Stimulated activated CD8-positive, alpha-beta memory T cell treated with anti-CD3 and anti-CD28 coated beads, Interleukin-12 subunit alpha, Interleukin-12 subunit beta, amount 100 ng/mL, for 1 hour (primary cell): ENCODE measurements at regions not wholly inside any gene's neighbourhood (a gene's known extent, or its start where the extent isn't known, plus 50 kb on each side); places are given as distances from the start of the nearest gene placed in this dataset.

ENCODE experiments used
- DNase-seq: peaks from one replicate; pipeline ENCODE4 v3.0.0-alpha.2; 2020; ENCODE audit warnings: low read depth

DNA sequence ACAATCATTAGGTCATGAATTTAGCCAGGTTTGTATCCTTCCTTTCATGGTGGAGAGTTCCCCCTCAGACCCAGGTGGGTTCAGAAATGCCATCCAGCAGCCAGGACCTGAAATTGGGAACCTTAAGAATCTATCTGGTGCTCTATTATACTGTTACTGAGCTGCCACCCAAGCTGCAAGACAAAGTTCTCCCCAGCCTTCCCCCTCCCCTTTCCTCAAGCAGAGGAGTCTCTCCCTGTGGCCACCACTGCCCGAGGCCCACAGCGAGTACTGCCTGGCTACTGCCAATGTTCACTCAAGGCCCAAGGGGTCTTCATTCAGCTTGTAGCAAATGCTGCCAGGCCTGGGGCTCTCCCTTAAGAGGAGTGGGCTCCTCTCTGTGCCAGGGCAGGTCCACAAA lies 133.8 kb downstream of the TMEM38B start:
- no peak for DNase-seq

DNA sequence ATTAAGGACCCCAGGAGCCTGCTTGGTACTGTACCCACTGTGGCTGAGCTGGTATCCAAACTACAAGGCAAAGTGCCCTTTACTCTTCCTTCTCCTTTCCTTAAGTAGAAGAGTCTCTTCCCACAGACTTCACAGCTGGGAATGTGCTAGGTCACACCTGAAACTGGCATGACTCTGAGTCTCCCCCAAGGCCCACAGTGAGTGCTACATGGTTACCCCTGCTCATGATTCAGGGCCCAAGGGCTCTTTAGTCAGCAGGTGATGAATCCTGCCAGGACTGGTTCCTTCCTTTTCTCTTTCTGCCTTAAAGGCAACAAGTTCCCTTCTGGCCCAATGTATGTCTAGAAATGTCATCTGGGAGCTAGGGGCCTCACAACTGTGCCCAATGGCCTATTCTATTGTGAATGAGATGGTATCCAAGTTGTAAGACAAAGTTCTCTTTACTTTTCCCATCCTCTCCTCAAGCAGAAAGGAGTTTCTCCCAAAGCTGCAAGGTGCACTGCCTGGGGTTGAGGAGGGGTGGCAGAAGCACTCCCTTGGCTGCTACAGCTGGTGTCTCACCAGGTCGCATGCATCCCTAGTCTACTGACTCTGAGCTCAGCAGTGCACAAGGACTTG lies 134.4 kb downstream of the TMEM38B start:
- DNase-seq, result no peak

DNA sequence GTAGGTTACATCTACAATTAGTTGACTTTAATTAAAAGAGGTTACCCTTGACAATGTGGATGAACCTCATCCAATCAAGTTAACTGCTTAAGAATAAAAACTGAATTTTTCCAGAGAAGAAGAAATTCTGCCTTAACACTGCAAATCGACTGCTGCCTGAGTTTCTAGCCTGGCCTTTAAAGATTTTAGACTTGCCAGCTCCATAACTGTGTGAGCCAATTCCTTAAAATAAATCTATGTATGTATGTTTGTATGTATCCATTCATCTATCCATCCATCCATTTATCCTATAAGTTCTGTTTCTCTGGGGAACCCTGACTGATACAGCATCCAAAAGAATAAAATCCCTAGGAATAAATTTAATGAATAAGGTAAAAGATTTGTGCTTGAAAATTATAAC lies 136.1 kb downstream of the TMEM38B start:
- no peak for DNase-seq

DNA sequence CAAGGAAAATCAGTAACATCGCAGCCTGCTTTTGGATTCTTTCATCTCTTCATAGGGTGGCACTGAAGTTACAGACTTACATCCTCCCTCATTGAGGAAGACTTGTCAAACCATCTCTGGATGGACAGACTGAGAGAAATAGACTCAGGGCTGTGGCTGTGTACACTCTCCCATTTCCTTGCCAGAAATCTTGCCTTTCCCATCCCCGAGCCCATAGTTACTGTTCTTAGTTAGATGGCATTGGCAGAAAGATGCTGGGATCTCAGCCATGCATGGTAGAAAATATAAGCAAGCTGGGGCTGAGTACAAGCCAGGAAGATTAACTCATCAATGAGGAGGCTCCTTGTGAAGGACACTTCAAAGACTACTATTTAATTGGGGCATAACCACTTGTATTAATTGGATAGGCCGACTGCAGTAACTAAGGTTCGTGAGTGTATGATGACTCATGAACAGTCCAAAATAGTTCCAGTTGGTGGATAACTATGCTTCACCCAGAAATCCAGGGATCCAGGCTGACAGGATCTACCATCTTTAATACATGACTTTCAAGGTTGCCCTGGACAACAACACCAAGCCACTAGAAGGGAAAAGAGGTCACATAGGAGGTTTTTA lies 137.9 kb downstream of the TMEM38B start:
- DNase-seq, result no peak

DNA sequence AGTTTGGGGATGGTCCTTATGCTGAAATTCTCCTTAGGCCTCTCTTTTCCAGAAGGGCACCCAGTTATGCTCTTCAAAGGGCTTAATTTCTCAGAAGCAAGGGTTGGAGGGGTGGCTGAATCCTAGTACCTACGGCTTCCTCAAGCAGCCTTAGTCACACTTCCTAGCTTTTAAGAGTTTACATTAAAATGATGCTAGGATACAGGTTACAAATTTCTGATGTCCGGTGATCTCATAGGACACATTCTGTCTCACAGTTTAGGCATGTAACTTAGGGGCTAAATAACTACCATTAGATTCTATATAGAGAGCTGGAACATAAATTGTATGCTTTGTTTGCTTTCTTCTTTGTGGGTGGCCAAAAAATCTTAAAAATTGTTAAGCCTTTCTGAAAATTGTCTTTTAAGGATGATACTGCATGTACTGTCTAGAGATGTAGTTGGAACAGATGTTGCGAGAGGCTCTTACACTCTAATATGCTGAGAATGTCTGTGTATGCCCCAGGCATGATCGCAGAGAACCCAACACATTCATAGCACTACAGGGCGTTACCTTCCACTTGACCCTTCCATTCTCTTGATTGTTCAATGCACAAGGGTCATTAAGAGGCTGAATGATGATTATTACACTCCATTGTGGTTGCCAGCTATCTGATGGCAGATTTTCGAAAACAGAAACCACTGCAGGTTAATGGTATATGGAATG lies 139.1 kb downstream of the TMEM38B start:
- DNase-seq, result no peak

DNA sequence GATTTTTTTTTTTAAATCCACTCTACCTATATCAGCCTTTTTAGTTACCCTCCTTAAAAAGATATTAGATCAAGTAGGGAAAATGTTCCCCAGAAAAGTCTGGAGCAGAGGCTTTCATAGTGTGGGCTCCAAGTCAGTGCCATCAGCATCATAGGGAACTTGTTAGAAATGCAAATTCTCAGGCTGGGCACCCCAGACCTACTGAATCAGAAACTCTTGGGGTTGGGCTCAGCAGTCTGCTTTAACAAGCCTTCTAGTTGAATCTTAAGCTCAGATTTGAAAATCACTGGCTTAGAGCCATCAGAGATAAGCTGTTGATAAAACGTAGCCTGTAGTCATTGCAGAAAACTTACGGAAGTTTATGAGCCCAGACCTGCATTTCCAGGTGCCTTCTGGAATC lies 140.1 kb downstream of the TMEM38B start:
- no peak for DNase-seq

DNA sequence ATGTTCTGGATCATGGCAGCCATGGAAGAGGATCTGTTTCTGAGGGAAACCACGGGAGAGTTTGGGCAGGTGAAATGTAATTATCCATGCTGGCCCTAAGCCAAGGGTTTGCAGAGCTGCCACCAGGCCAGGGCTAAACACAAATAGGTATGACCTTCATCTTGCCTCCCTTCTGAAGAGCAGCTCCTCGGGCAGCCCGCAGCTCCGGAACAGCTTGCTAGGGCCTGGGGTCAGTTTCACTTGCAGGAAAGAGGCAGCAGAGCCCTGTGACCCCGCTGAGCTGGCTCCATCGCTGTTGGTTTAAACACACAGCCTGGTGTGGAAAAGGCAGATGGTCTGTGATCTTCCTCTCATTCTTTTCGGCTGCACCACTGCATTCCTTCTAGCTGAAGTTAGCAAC lies 141.4 kb downstream of the TMEM38B start:
- no peak for DNase-seq

DNA sequence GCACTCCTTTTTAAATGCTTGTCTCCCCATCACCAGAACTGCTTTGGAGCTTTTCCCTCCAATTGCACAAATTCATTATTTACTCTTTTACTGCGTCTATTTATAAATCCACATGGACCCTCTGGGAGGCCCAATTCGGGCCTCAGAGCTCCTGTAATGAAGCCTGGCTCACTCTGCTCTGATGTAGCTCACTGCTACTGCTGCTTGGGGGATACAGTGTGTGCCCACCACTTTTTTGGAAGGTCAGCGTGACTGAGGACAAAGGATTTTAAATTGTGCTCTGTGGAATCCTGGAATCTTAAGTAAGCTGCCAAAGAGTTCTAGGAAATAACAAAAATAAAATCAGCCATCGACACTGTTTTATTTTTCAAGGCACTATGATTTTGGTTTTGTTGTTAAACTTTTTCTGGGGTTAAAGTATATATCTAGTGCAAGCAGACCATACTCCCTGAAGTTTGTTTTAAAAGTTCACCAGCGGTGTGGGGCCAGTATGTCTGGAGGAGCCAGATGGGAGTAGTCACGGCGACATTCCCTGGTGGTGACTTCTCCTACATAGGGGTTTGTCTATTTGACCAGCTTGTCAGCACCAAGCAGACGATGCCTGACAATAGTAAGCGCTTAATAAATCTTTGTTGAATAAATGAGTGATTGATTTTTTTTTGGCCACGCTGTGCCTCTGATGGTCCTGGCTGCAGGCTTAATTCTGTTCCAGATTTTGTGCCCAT lies 142.8 kb downstream of the TMEM38B start:
- DNase-seq, result no peak

DNA sequence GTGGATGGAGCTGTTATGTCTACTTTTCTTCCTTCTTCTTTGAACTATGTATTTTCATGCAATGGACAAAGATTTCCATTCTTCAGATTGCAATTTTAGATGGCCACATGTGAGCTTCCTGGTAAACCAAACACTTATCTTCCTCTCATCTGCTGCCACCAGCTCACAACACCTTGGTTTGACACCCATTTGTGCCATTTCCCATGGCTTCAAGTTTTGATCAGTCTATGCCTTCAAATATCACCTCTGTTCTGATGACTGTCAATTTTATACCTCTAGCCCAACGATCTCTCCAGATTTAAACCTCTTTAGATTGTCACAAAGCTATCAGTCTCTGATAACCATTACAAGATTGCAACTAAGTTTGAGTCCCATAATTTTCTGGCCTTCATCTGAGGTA lies 147.2 kb downstream of the TMEM38B start:
- DNase-seq, result no peak

DNA sequence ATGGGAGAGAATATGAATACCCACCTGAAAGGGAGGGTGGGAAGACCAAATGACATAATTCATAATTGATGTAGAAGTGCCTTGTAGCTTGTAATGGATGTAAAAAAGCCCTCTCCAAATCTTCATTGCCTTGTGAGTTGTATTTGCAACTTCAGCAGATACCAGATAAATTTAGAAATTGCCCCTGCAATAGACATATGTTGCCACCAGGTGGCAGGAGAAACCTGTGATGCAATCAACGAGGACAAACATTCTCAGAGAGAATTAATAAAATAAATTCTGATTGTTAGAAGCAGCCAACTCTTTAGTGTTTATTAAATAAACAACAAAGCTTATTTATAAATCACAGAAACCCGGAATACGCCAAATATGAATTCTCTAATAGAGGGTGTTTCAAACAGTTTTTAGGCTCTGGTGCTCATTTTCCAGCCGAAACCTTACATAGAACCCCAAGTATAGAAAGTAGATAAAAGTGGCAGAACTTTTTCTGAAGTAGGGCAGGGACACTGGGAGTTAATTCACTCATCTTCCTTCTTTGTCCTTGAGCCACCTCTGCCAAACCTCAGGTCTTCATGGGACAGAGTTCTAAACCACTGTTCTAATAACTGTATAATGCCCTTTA lies 147.8 kb downstream of the TMEM38B start:
- DNase-seq, result peak; percentile 6

DNA sequence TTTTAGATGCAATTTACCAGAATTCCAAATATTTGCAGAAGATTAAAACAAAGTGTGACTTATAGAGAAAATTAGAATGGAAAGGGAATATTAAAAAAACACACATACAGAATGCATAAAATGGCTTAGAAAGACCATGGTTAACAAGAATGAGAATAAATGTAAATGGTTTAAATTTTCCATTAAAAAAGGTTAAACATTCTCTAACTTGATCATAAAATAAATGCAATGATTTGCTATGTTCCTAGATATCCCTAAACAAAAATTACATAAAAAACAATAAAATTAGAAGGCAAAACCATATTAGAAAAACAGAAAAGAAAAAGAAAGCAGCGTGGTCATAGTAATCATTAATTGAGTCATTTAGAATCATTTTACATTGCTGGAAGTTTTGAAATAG lies 152.5 kb downstream of the TMEM38B start:
- DNase-seq, result no peak

DNA sequence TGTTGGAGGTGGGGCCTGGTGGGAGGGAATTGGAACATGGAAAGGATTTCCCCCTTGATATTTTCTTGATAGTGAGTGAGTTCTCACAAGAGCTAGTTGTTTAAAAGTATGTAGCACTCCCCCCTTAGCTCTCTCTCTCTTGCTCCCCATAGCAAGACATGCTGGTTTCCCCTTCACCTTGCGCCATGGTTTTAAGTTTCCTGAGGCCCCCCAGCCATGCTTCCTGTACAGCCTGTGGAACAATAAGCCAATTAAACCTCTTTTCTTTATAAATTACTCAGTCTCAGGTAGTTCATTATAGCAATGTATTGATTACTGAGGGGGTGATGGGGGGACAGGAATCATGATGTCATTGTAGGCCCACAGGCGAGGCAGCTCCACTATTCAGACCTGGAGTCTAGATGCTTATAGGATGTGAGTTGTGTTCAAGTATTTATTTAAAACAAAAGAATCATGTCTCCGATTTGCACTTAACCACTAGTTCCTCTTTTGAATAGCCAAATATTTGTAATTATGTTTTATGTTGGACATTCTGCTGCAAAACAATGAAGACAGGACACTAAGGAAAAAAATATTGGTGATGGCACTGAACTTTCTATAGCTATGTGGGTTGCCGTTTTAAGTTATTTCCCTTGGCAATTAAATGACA lies 156.6 kb downstream of the TMEM38B start:
- no peak for DNase-seq

DNA sequence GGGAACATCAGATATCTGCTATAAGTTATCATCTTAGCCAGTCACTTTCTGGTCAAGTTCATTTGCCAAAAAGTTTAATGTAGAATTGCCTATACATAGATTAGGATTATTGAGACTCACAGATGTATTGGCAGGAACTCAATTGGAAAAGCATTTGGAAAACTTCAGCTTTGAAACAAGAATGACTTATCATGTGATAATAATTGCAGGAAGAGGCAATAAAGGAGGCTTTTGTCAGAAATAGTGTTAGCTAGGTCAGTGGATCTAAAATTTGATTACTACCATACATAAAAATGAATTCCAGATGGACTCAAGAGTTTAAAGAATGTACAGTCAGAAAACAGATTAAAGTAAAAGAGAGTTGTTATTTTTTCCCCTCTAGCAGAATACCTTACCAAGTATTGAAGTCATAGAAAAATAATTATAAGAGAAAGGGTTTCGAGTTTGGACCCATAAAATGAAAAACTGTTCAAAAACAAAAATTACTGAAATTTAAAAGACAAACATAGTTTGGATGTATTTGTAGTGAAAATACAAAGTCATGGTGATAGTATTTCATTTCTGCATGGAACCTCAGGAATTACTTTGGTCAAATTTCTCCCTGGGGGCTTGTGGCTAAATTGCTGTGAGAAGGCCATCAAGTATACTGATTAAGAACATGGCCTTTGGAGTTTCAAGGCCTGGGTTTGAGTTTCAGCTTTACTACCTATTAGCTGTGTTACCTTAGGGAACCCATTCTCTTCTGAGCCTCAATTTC lies 159.9 kb downstream of the TMEM38B start:
- no peak for DNase-seq

DNA sequence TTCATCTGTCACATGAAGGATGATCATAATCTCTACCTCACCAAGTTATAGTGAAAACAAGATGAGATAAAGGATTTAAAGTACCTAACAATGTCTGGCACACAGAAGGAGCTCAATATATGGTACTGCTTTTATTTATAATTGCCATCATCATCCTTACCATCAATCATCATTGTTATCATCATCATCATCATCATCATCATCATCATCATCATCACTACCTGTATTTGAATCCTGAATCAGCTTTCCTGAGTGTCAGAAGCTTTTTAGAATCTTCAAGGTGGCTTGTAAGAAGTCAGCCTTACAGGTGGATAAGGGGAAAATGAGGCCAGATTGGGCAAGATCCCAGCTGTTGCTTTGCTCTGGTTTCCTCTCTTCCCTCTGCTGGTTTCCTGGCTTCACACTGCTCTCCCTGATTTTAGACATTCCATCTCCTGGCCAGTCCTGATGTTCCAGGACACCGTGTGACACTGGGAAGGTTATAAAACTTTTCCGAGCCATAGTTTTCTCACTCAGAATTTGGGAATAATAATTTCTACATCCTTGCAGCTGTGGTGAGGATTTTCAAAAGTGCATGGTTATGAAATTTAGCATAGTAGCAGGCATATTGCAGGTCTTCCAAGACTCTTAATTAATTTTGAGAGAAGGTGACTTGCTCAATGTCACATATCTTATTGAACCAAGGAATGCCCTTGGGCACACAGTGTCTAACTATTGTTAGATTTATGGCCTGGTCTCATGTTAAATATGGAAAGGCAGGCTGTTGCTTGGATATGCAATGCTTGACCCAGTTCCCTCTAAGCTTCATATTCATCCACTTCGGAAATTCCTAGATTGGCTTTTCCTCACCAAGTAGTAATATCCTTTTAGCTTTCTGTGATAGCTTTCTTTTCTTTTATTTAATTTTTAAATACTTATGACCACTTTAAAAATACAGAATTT lies 160.7 kb downstream of the TMEM38B start:
- no peak for DNase-seq

DNA sequence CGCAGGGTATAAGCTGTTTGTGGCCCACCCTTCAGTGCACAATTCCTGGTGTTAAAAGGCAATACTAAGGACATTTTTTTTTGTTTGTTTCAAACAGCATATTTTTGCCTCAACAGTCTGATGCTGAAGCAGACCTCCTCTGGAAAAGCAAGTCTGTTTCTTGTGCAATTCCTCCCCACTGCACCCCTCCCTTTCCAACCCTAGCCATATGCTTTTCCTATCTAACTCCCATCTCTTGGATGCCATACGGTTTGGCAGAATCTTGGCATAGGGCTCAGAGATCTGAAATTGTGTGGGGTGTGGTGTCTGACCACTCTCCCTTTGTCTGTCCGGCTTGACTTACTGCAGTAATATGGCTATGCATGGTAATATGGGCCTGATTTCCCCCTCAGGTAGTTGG lies 161.6 kb downstream of the TMEM38B start:
- no peak for DNase-seq

DNA sequence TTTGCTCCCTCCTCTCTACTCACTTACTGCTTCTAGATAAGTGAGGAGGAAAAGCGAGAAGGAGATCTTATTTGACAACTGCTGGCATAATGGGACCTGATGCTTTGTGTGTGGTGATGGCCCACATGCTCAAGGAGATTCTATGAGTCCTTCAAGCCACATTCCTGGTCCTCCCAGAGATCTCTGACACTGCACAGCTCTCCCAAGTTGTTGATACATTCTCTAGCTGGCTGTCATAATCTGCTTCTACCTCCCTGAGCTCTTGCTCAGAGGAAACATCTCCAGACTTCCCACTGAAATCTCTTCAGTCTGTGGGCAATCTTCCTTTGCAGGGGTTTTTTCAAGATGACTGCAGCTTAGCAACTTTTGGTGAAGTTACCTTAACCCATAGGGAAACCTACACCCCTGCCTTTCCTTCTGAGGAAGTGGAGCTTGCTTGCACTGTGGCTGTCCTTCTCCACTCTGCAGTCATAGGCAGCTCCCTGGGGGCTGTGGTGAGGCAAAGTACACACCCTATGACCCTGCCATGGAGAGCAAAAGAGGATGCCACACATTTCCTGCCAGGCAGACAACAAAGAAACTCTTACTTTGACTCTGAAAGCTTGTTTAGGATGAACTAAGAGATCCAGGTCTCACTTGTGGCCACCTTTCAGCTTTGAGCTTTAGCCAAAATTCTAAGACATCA lies 163.8 kb downstream of the TMEM38B start:
- DNase-seq, result no peak

DNA sequence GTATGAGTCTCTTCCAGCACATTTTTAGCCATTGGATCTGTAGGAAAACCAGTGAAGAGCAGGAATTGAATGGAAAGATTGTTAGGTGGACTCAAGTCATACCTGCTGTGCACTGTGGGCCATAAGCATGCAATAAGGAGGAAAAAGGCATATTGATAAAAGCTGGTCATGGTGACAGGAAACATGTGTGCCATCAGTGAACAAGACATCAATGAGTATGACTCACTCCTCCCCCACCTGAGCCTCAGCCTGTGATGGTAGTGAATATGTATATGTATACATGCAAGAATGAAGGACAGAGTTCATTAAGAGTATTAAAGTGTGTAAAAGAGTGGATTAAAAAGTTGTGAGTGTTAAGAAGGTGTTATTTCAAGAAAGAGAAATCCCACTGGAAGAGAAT lies 164.5 kb downstream of the TMEM38B start:
- DNase-seq, result no peak

DNA sequence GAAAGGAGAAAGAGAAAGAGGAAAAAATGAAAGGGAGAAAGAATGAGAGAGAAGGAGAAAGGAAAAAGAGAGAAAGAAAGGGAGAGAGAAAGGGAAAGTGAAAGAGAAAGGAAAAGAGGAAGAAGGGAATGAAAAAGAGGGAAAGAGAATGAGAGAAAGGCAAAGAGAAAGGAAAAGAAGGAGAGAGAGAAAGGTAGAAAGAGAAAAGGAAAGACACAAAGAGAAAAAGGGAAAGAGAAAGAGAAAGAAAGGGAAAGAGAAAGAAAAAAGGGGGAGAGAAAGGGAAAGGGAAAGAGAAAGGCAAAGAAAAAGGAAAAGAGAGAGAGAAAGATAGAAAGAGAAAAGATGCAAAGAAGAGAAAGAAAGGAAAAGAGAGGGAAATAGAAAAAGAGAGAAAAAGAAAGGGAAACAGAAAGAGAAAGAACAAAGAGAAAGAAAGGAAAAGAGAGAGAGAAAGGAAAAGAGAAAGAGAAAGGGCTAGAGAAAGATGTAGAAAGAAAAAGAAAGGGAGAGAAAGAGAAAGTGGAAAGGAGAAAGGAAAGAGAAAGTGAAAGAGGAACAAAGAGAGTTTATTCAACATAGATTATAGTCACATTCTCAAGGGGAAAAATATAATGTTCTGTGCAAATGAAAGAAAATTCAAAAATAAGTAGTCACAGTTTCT lies 165.2 kb downstream of the TMEM38B start:
- DNase-seq, result no peak

DNA sequence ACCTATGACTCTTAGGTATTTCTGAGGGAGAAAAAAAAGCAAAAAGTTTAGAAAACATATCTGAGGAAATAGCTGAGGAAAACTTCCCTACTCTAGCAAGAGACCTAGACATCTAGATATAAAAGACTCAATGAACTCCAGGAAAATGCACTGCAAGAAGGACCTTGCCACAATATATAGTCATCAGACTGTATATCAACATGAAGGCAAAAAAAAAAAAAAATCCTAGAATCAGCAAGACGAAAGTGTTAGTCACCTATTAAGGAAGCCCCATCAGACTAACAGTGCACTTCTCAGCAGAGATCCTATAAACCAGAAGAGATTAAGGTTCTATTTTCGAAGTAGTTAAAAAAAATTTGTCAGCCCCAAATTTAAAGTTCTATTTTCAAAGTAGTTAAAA lies 166.2 kb downstream of the TMEM38B start:
- DNase-seq, result no peak
